ENCODE measurements at regions not wholly inside any gene's neighbourhood (a gene's known extent, or its start where the extent isn't known, plus 50 kb on each side); places are given as distances from the start of the nearest gene placed in this dataset.

- TF ChIP-seq, protein P1, sequence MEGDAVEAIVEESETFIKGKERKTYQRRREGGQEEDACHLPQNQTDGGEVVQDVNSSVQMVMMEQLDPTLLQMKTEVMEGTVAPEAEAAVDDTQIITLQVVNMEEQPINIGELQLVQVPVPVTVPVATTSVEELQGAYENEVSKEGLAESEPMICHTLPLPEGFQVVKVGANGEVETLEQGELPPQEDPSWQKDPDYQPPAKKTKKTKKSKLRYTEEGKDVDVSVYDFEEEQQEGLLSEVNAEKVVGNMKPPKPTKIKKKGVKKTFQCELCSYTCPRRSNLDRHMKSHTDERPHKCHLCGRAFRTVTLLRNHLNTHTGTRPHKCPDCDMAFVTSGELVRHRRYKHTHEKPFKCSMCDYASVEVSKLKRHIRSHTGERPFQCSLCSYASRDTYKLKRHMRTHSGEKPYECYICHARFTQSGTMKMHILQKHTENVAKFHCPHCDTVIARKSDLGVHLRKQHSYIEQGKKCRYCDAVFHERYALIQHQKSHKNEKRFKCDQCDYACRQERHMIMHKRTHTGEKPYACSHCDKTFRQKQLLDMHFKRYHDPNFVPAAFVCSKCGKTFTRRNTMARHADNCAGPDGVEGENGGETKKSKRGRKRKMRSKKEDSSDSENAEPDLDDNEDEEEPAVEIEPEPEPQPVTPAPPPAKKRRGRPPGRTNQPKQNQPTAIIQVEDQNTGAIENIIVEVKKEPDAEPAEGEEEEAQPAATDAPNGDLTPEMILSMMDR (conservative IDR thresholded peaks at IDR 0.05; ENCODE audit: low read length) = no peak
- TF ChIP-seq EZH2phosphoT487 (IDR thresholded peaks at IDR 0.05; ENCODE audit: borderline replicate concordance) = no peak
Measured at GRCh38 chr19:27759896-27760295, 1453.1 kb downstream of the UQCRFS1 start.

Measured in Loucy (cell line).